SK-N-SH (cell line): ENCODE measurements at regions not wholly inside any gene's neighbourhood (a gene's known extent, or its start where the extent isn't known, plus 50 kb on each side); places are given as distances from the start of the nearest gene placed in this dataset.

Experiments used
- CTCF ChIA-PET: fragments of 300-600, 350-600 bp; formaldehyde crosslinking; extraction: SDS; loops from one replicate; lab custom pipeline; 2021; lab: Yijun Ruan, JAX
- POLR2A ChIA-PET: fragments of 350-600 bp; sonication (Branson Sonifier 250); formaldehyde crosslinking; extraction: SDS; loops from one replicate; lab custom pipeline; 2020; ENCODE audit warnings: antibody characterized with exemption, inconsistent platforms; lab: Yijun Ruan, JAX
- DNase-seq: peaks from one replicate; pipeline ENCODE4 v3.0.0; 2012
- H2AFZ ChIP-seq: fragments of 200-600 bp; sonication (generic); 2 replicates; pipeline ENCODE4 v1.8.1; 2016; ENCODE audit warnings: antibody characterized with exemption, mild to moderate bottlenecking, low read depth
- H3F3A ChIP-seq: fragments of 200-600 bp; sonication (generic); replicated peaks from 2 replicates; pipeline ENCODE3; 2016; ENCODE audit warnings: antibody characterized with exemption, mild to moderate bottlenecking; ENCODE audit not compliant: insufficient read depth
- H3K27ac ChIP-seq, 2 experiments: fragments of 200-500 bp in 1 of 2; fragments of 200-600 bp in 1 of 2; sonication (Bioruptor generic) in 1 of 2; sonication (generic), shearing (Covaris generic) in 1 of 2; 2 replicates each; pipeline versions ENCODE4 v1.5.1 to v1.6.1; 2014 to 2016; ENCODE audit warnings: low read depth in 2 of 2, inconsistent platforms in 1 of 2, low read length in 1 of 2, mild to moderate bottlenecking in 1 of 2, mixed read lengths in 1 of 2
- H3K27me3 ChIP-seq: fragments of 200-600 bp; sonication (generic), shearing (Covaris generic); 2 replicates; pipeline ENCODE4 v1.6.1; 2016; ENCODE audit warnings: mixed run types; ENCODE audit not compliant: insufficient read depth
- H3K36me3 ChIP-seq, 2 experiments: fragments of 200-500 bp in 1 of 2; fragments of 200-600 bp in 1 of 2; sonication (Bioruptor generic) in 1 of 2; sonication (generic) in 1 of 2; replicated peaks in 1 of 2; 2 replicates each; pipeline versions ENCODE3 to v1.5.1; 2014 to 2016; ENCODE audit warnings: low read length in 1 of 2, mild to moderate bottlenecking in 1 of 2; ENCODE audit not compliant: insufficient read depth in 2 of 2, control insufficient read depth in 1 of 2
- H3K4me1 ChIP-seq, 2 experiments: fragments of 200-500 bp in 1 of 2; fragments of 200-600 bp in 1 of 2; sonication (Bioruptor generic) in 1 of 2; sonication (generic), shearing (Covaris generic) in 1 of 2; 2 replicates each; pipeline versions ENCODE4 v1.5.1 to v1.6.1; 2014 to 2016; ENCODE audit warnings: low read depth in 1 of 2, low read length in 1 of 2, mixed run types in 1 of 2; ENCODE audit not compliant: insufficient read depth in 2 of 2, control insufficient read depth in 1 of 2
- H3K4me2 ChIP-seq: fragments of 200-600 bp; sonication (generic), shearing (Covaris generic); 2 replicates; pipeline ENCODE4 v1.6.1; 2017; ENCODE audit warnings: mixed run types
- H3K4me3 ChIP-seq, 2 experiments: fragments of 200-500 bp in 1 of 2; fragments of 200-600 bp in 1 of 2; sonication (Bioruptor generic) in 1 of 2; sonication (generic), shearing (Covaris generic) in 1 of 2; 2 replicates each; pipeline versions ENCODE4 v1.5.1 to v1.8.1; 2014 to 2016; ENCODE audit warnings: low read depth in 2 of 2, inconsistent platforms in 1 of 2, low read length in 1 of 2, mild to moderate bottlenecking in 1 of 2, mixed read lengths in 1 of 2, moderate library complexity in 1 of 2
- H3K79me2 ChIP-seq: fragments of 200-600 bp; sonication (generic); 2 replicates; pipeline ENCODE4 v1.8.1; 2017; ENCODE audit warnings: mild to moderate bottlenecking; ENCODE audit not compliant: insufficient read depth
- H3K9ac ChIP-seq: fragments of 200-600 bp; sonication (generic); 2 replicates; pipeline ENCODE4 v1.6.1; 2017; ENCODE audit warnings: mixed run types
- H3K9me2 ChIP-seq: fragments of 200-600 bp; sonication (generic); 2 replicates; pipeline ENCODE4 v1.6.1; 2017; ENCODE audit warnings: mixed run types
- H3K9me3 ChIP-seq: fragments of 200-600 bp; sonication (generic); 2 replicates; pipeline ENCODE4 v1.6.1; 2017; ENCODE audit warnings: mixed run types, mild to moderate bottlenecking, moderate library complexity
- H4K20me1 ChIP-seq: fragments of 200-600 bp; sonication (generic); 2 replicates; pipeline ENCODE4 v1.6.1; 2017; ENCODE audit warnings: mild to moderate bottlenecking, mixed run types; ENCODE audit not compliant: insufficient read depth
- CTCF ChIP-seq: fragments of 200-600 bp; sonication (generic); IDR thresholded peaks from 2 replicates; pipeline ENCODE4 v1.6.1; 2017; ENCODE audit warnings: antibody characterized with exemption, mild to moderate bottlenecking, moderate library complexity
- EZH2phosphoT487 ChIP-seq: fragments of 200-600 bp; sonication (generic); IDR thresholded peaks from 2 replicates; pipeline ENCODE4 v1.6.1; 2017; ENCODE audit warnings: low read depth, mixed run types, mild to moderate bottlenecking, antibody characterized with exemption, moderate library complexity, borderline replicate concordance
- FOXJ3 ChIP-seq: sonication (generic); formaldehyde crosslinking; IDR thresholded peaks from 2 replicates; pipeline ENCODE4 v1.5.1; 2020; ENCODE audit warnings: mild to moderate bottlenecking, missing genetic modification reagents
- FOXM1 ChIP-seq: IDR thresholded peaks from 2 replicates; pipeline ENCODE4 v1.4.0; 2012; ENCODE audit warnings: low read depth, mild to moderate bottlenecking
- GATA2 ChIP-seq: sonication (generic); formaldehyde crosslinking; IDR thresholded peaks from 2 replicates; pipeline ENCODE4 v1.5.0; 2020; ENCODE audit warnings: mild to moderate bottlenecking, missing genetic modification reagents
- MXI1 ChIP-seq: IDR thresholded peaks from 2 replicates; pipeline ENCODE4 v1.6.1; 2012; ENCODE audit warnings: mild to moderate bottlenecking, low read depth, low read length, improper control_type of control experiment
- NRF1 ChIP-seq: IDR thresholded peaks from 2 replicates; pipeline ENCODE4 v1.6.1; 2012; ENCODE audit warnings: low read depth, mild to moderate bottlenecking, low read length
- POLR2AphosphoS5 ChIP-seq: IDR thresholded peaks from 2 replicates; pipeline ENCODE4 v1.6.1; 2012; ENCODE audit warnings: low read depth, low read length
- RAD21 ChIP-seq: IDR thresholded peaks from 2 replicates; pipeline ENCODE4 v1.6.1; 2012; ENCODE audit warnings: mild to moderate bottlenecking, low read length
- RFX5 ChIP-seq: IDR thresholded peaks from 2 replicates; pipeline ENCODE4 v1.6.1; 2012; ENCODE audit warnings: mild to moderate bottlenecking, improper control_type of control experiment, low read length
- RXRA ChIP-seq: IDR thresholded peaks from 2 replicates; pipeline ENCODE4 v1.4.0; 2012; ENCODE audit warnings: low read depth, mild to moderate bottlenecking, borderline replicate concordance
- SIN3A ChIP-seq: IDR thresholded peaks from 2 replicates; pipeline ENCODE4 v1.6.1; 2012; ENCODE audit warnings: low read depth, mild to moderate bottlenecking, low read length, moderate library complexity, borderline replicate concordance
- TCF12 ChIP-seq: IDR thresholded peaks from 2 replicates; pipeline ENCODE4 v1.4.0; 2012
- TEAD4 ChIP-seq: IDR thresholded peaks from 2 replicates; pipeline ENCODE4 v1.4.0; 2012; ENCODE audit warnings: mild to moderate bottlenecking, borderline replicate concordance; ENCODE audit not compliant: insufficient read depth
- USF1 ChIP-seq: IDR thresholded peaks from 2 replicates; pipeline ENCODE4 v1.4.0; 2012; ENCODE audit warnings: low read depth, borderline replicate concordance
- USF2 ChIP-seq: fragments of 150-350 bp; IDR thresholded peaks from 2 replicates; pipeline ENCODE4 v1.6.1; 2017; ENCODE audit warnings: antibody characterized with exemption, low read length, low read depth, borderline replicate concordance
- YY1 ChIP-seq: IDR thresholded peaks from 2 replicates; pipeline ENCODE4 v1.4.0; 2012; ENCODE audit warnings: low read depth, mild to moderate bottlenecking
- ZBTB33 ChIP-seq: IDR thresholded peaks from 2 replicates; pipeline ENCODE4 v1.4.0; 2012; ENCODE audit warnings: low read depth, borderline replicate concordance
- WGBS: methylation state at CpG from one replicate; pipeline ENCODE4 v1.1.6; 2017; ENCODE audit warnings: low lambda C conversion rate; 5-methylcytosine and 5-hydroxymethylcytosine counted together

GRCh38 chr17:77493238-77493820, 352.6 kb downstream of the SEC14L1 start:
- POLR2A ChIA-PET = no interaction called here
- H3K79me2 ChIP-seq = no peaks in the 10 kb centered on the region

GRCh38 chr17:77493901-77494663, 353.3 kb downstream of the SEC14L1 start:
- DNase-seq = peak; percentile 32
- peaks cover 19% of the 10 kb centered on the region for H3F3A ChIP-seq
- WGBS = 93% methylated on average over 9 of the region's 9 CpGs
- POLR2A ChIA-PET = interaction anchor here (1.1 to 1.2 kb wide), 2 partner anchors 63 to 64 kb away, joined by 3 to 4 read pairs; no protein-coding TSS in a partner anchor
- peaks cover 4% of the 10 kb centered on the region in 2 experiments; a peak in 2 of 4 replicates for H3K4me1 ChIP-seq
- CTCF ChIA-PET = interaction anchor here (0.6 to 21.9 kb wide), 39 partner anchors 8 to 596 kb away, joined by 3 to 566 read pairs (median 6); no protein-coding TSS in a partner anchor
- no peak overlapping the region for H3K4me3 ChIP-seq
- no peaks in the 10 kb centered on the region for H3K9me2 ChIP-seq
- H3K9ac ChIP-seq = no peak overlapping the region
- peaks cover 6% of the 10 kb centered on the region; the same call in 1 of the 2 replicates for H4K20me1 ChIP-seq
- no peaks in the 10 kb centered on the region for H3K27me3 ChIP-seq
- no peaks in the 10 kb centered on the region for H3K9me3 ChIP-seq
- no peak overlapping the region for H2AFZ ChIP-seq
- H3K4me2 ChIP-seq = no peak overlapping the region; the same call in 1 of the 2 replicates
- H3K79me2 ChIP-seq = no peaks in the 10 kb centered on the region
- H3K36me3 ChIP-seq = peaks cover 53 to 65% of the 10 kb centered on the region in 2 experiments
- peak overlapping the region; percentile 18 to 29; a peak in 2 of 4 replicates for H3K27ac ChIP-seq
- TF ChIP-seq TCF12 (no peak), YY1 (no peak), SIN3A (no peak), CTCF (no peak), FOXM1 (no peak), USF1 (no peak), ZBTB33 (no peak), EZH2phosphoT487 (no peak), RAD21 (no peak), POLR2AphosphoS5 (no peak), NRF1 (no peak), MXI1 (no peak)

More at GRCh38 chr17:77493238-77493820, 352.6 kb downstream of the SEC14L1 start:
- no peak for TF ChIP-seq GATA2 (CRISPR knock-in tag)
- no peak for TF ChIP-seq FOXJ3
- TF ChIP-seq USF1 = no peak
- no peak for TF ChIP-seq USF2
- TF ChIP-seq TEAD4 = no peak
- no peak for TF ChIP-seq MXI1
- no peak for TF ChIP-seq TCF12
- TF ChIP-seq RXRA = no peak
- no peak for TF ChIP-seq SIN3A
- TF ChIP-seq RFX5 = no peak
- peaks cover 7% of the 10 kb centered on the region; the same call in 1 of the 2 replicates for H4K20me1 ChIP-seq
- CTCF ChIA-PET = interaction anchor here (0.8 to 21.9 kb wide), 4 partner anchors 61 to 206 kb away, joined by 4 to 566 read pairs (median 53); no protein-coding TSS in a partner anchor
- no peak overlapping the region; a peak in 1 of 4 replicates for H3K27ac ChIP-seq
- no peak overlapping the region for H3K9ac ChIP-seq
- 90% methylated on average over 11 of the region's 11 CpGs for WGBS
- peaks cover 0 to 4% of the 10 kb centered on the region in 2 experiments; a peak in 2 of 4 replicates for H3K4me1 ChIP-seq
- no peak overlapping the region for H3K4me2 ChIP-seq
- H3K9me3 ChIP-seq = no peaks in the 10 kb centered on the region
- no peaks in the 10 kb centered on the region for H3K27me3 ChIP-seq
- peaks cover 19% of the 10 kb centered on the region for H3F3A ChIP-seq
- peak; percentile 47 for DNase-seq
- H2AFZ ChIP-seq = no peak overlapping the region
- H3K4me3 ChIP-seq = no peak overlapping the region
- no peaks in the 10 kb centered on the region for H3K9me2 ChIP-seq
- peaks cover 58 to 72% of the 10 kb centered on the region in 2 experiments for H3K36me3 ChIP-seq
